Activated T-cell treated with anti-CD3 and anti-CD28 coated beads, Interleukin-2, amount 50 U/mL, for 4 hours (primary cell): ENCODE measurements at regions not wholly inside any gene's neighbourhood (a gene's known extent, or its start where the extent isn't known, plus 50 kb on each side); places are given as distances from the start of the nearest gene placed in this dataset.
A peak's percentile ranks its signal among the peaks of the same experiment; 100 is the strongest.

Experiments
- ATAC-seq, 2 donors: fragments of 200-7000 bp; cut with Tn5 transposase; one replicate each; pipeline ENCODE4 v1.10.0; 2021
- DNase-seq: peaks from one replicate; pipeline ENCODE4 v3.0.0-alpha.2; 2020
- H3K27me3 Mint-ChIP-seq: one replicate; pipeline ENCODE4 v1.8.0; 2021; ENCODE audit warnings: low read depth, mixed read lengths
- H3K36me3 Mint-ChIP-seq: one replicate; pipeline ENCODE4 v1.8.0; 2022; ENCODE audit warnings: mixed read lengths; ENCODE audit not compliant: insufficient read depth
- H3K4me1 Mint-ChIP-seq: one replicate; pipeline ENCODE4 v1.8.0; 2021; ENCODE audit warnings: low read depth, mixed read lengths
- H3K4me3 Mint-ChIP-seq: one replicate; pipeline ENCODE4 v1.8.0; 2021; ENCODE audit warnings: mild to moderate bottlenecking, moderate library complexity, mixed read lengths
- H3K9me3 Mint-ChIP-seq: one replicate; pipeline ENCODE4 v1.8.0; 2021; ENCODE audit warnings: mixed read lengths

DNA sequence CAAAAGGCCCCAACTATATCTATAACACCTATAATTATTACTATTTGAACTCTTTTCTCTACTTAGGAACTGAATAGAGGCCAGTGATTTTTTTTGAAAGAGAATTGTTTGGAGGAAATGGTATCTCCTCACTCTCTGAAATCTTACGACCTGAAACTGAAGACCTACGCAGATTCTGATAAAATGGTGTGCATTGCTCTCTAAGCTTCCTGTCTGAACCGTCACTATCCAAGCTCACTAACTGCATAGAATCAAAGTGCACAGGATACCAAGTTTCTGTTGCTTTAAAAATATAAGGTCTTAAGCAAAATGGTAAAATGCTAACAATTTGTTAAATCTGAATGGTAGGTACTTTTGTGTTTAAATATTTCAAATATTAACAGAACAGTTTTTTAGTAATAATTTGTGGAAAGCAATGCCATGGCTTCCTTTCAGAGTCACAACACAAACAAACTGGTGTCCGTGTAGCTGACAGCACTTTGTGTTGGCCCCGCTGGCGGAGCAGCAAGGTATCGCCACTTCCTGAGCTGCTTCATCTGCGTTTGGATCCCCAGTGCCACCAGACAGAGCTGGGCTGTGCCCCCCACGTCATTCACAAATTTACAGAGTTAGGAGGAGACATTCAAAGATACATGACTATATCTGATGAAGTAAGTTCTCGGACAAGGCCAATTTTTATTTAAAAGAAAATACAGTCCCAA is 313.9 kb downstream of the FBXW7 start:
- ATAC-seq (no peak), DNase-seq (no peak)
- Mint-ChIP-seq H3K36me3 (no peaks in the 10 kb centered on the region), H3K4me1 (peaks cover 18% of the 10 kb centered on the region), H3K9me3 (no peaks in the 10 kb centered on the region), H3K27me3 (no peaks in the 10 kb centered on the region), H3K4me3 (no peak overlapping the region)

DNA sequence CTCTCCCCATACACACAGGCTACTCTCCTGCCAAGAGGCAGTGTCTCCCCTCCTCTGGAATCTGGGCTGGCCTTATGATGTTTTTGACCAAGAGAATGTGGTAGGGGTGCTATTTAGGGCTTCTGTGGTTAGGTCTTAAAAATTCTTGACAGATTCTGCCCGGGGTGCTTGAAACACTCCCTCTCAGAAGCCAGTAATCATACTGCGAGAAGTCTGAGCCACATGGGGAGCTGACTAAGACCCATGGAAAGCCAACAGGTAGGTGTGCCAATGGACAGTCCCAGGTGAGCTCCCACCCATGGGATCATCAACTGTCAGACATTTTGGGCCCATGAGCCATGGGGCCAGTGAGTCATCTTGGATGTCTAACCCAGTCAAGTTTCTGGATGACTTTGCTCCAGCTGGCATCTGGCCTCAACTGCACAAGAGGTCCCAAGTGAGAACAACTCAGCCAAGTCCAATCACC is 315.7 kb downstream of the FBXW7 start:
- H3K27me3 Mint-ChIP-seq = no peaks in the 10 kb centered on the region
- peaks cover 2% of the 10 kb centered on the region for H3K36me3 Mint-ChIP-seq
- H3K4me3 Mint-ChIP-seq = no peak overlapping the region
- peaks cover 18% of the 10 kb centered on the region for H3K4me1 Mint-ChIP-seq
- H3K9me3 Mint-ChIP-seq = peaks cover 7% of the 10 kb centered on the region
- ATAC-seq = peak; percentile 23 to 50
- no peak for DNase-seq

DNA sequence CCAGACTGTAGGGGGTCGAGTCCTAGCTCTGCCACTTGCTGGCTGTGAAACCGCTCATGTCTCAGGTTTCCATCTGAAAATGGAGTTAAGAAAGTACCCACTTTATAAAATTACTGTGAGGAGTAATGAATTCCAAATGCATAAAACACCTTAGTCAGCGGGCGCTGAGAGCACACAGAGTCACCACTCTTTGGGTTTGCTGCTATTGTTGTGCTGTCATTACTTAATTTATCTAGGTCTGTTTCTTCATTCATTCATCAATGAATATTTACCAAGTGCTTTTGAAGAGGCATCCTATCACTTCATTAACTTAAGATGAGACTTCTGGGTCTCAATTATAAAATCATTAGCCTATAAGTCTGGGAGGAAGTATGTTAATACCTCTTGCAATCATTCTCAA is 317.3 kb downstream of the FBXW7 start:
- Mint-ChIP-seq H3K4me1 (peaks cover 18% of the 10 kb centered on the region), H3K4me3 (no peak overlapping the region)

DNA sequence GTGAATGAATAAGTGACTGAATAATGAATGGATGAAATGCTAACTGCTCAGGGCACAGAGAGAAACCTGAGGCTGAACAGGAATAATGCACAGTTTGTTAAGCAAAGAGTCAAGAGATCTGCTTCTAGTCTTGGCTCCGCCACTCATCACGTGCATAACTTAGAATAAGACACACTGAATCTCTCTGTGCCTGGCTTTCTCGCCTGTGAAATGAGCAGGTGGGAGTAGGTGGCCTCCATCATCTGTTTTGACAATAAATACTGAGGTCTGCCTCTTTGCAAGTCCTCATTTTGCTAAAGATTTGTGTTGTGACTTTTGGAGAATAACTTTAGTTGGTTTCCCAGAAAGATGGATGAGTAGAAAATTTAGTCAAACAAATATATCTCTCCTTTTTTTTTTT is 318.0 kb downstream of the FBXW7 start:
- Mint-ChIP-seq H3K36me3 (peaks cover 7% of the 10 kb centered on the region), H3K4me1 (peaks cover 18% of the 10 kb centered on the region), H3K27me3 (no peaks in the 10 kb centered on the region), H3K9me3 (peaks cover 24% of the 10 kb centered on the region), H3K4me3 (no peak overlapping the region)
- DNase-seq (no peak), ATAC-seq (no peak)

More for the DNA sequence above, 317.3 kb downstream of the FBXW7 start:
- no peak for DNase-seq
- Mint-ChIP-seq H3K36me3 (peaks cover 7% of the 10 kb centered on the region), H3K9me3 (peaks cover 21% of the 10 kb centered on the region), H3K27me3 (no peaks in the 10 kb centered on the region)
- no peak for ATAC-seq

DNA sequence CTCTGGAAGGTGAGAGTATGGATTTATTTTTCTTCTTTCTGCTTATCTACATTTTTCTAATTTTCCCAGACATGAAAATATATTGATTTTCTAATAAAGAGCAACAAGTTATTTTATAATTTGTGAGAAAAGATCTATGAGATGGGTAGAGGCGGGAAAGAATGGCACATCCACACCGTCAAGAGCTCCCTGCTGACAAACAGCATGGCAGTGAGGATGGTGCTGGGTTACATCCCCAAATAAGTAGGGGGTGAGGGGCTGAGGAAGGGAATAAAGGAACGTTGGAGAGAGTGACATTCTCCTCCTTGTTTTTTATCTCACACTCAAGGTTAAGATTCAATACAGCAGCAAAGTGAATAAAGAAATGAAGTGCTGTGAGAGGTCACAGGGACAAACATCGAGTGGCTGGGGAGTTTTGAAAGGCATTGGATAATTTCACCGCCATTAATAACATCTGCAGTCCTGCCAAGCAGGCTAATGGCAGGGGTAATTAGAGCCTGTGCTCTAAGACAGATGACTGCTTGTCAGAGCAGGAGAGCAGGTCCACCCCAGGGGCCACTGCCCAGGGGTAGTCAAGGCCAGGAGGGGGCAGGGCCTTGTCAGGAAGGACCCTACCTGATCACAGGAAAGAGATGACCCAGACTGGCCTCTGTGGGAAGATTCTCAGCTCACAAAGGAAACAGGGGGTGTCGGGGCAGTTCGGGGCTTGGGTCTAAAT is 323.8 kb downstream of the FBXW7 start:
- Mint-ChIP-seq H3K4me3 (no peak overlapping the region), H3K27me3 (peaks cover 2% of the 10 kb centered on the region), H3K9me3 (peaks cover 24% of the 10 kb centered on the region), H3K4me1 (no peaks in the 10 kb centered on the region), H3K36me3 (peaks cover 7% of the 10 kb centered on the region)
- no peak for DNase-seq
- no peak for ATAC-seq

DNA sequence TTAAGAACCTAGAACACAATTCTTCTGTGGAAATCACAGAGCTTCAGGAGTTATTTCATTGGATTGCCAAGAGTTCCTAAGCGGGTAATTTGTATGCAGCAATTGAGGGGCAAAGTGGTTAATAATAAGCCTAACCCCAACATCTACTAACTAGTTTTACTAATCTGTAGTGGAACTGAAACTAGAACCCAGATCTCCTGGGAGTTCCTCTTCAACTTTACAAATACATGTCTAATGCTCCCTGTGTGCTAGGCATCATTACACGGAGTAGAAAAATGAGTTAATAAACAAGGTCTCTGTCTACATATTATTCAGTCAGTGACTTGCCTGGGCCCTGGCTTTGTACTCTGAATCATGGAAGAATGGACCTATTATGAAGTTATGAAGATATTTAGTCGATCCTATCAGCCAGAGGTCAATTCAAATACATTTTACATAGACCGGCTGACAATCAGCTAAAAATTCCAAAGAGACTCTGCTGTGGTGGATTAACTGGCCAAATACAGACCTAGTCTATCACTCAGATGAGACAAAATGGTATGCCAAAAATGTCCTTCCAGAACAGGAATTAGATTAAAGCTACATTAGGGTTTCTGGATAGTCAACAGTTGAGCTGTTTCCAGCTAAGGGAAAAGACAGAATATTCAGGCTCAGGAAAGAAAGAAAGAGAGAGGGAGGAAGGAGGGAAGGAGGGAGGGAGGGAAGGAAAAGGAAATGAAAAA is 326.0 kb downstream of the FBXW7 start:
- DNase-seq (no peak), ATAC-seq (no peak)
- Mint-ChIP-seq H3K4me3 (no peak overlapping the region), H3K9me3 (peaks cover 13% of the 10 kb centered on the region), H3K27me3 (peaks cover 6% of the 10 kb centered on the region), H3K4me1 (no peaks in the 10 kb centered on the region), H3K36me3 (peaks cover 3% of the 10 kb centered on the region)

DNA sequence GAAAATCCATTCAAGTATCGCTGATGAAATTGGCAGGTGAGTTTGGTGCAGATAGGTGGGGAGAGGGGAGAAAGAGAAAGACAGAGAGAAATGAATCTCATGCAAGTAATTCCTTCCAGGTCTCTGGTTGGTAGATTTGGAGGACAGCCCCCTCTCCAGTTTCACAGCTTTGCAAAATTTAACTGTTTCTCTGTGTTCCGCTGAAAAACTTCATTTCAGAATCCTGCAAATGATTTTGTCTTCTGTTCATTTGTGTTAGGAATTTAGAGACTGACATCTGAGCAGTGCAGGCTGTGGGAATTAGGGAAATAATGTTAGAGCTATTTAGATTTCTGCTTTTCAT is 328.5 kb downstream of the FBXW7 start:
- Mint-ChIP-seq H3K4me3 (no peak overlapping the region), H3K27me3 (peaks cover 6% of the 10 kb centered on the region), H3K36me3 (no peaks in the 10 kb centered on the region), H3K4me1 (no peaks in the 10 kb centered on the region), H3K9me3 (no peaks in the 10 kb centered on the region)
- ATAC-seq (no peak), DNase-seq (no peak)

DNA sequence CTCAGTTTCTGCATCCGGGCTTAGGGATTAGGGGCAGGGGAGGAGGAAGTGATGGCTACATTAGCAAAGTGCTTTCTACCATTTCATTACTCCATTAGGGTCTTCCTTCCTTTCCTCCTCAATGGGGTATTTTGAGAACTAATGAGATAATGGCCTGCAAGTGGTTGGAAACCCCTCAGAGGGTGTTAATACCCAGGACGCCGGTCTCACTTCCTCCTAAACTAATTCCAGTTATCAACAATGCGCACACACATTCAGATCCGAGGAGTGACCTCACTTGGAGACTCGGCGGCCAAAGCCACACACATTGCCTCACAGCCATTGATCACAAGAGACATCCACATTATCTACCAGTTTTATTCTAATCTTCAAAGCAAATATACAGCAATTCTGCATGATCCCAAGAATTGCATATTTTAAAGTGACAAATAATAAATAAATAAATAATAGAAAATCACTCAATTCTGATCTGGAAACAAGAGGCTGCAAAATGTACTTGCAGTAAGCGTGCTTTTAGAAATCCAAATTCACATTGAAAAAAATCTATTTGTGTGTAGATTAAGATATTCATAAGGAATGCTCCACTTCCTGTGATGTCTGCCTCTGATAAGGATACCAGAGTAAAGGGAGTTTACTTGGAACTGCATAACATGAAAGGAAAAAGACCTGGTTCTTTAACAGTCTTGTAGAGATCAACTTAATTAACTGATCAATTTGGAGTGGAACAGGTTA is 329.1 kb downstream of the FBXW7 start:
- ATAC-seq (no peak), DNase-seq (no peak)
- Mint-ChIP-seq H3K9me3 (no peaks in the 10 kb centered on the region), H3K4me3 (no peak overlapping the region), H3K4me1 (no peaks in the 10 kb centered on the region), H3K27me3 (peaks cover 6% of the 10 kb centered on the region), H3K36me3 (no peaks in the 10 kb centered on the region)

DNA sequence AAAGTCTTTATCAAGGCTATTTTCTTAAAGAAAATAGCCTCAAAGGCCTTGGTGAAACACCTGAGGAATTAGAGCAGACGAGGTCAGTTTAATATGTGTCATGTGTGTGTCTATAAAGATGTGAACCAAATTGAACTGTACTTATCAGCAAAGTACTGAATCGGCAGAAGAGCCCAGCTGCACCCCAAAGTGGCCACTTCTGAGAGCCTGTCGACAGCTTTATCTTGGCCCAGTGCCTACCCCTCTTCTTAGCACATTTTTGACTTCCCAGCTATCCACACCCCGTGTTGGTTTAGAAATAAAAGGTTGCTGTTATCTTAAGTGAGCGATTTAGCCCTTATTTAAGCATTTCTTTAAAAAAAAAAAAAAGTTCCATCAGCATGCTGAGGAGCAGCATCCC is 329.7 kb downstream of the FBXW7 start:
- Mint-ChIP-seq H3K9me3 (no peaks in the 10 kb centered on the region), H3K36me3 (no peaks in the 10 kb centered on the region)

DNA sequence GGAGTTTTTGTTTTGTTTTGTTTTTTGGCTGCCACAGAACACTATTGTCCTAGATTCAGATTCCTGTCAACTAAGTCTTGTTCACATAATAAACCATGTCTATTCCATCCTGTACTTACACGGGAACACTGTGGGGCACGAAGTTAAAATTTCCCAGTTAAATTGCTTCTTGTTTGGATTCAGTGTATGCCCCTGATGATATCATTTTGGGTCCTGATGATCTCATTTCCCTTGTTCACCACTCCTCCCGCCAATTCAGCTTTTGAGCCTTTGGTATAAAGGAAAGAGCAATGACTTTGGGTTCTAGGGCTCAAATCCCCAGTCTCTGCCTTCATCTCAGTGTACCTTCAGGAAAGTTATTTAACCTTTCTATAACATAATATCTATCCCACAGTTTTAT is 333.5 kb downstream of the FBXW7 start:
- Mint-ChIP-seq H3K36me3 (no peaks in the 10 kb centered on the region), H3K27me3 (peaks cover 3% of the 10 kb centered on the region), H3K4me1 (no peaks in the 10 kb centered on the region), H3K4me3 (no peak overlapping the region), H3K9me3 (no peaks in the 10 kb centered on the region)
- DNase-seq = no peak
- ATAC-seq = no peak

More for the DNA sequence above, 329.7 kb downstream of the FBXW7 start:
- ATAC-seq (no peak), DNase-seq (no peak)
- no peaks in the 10 kb centered on the region for H3K4me1 Mint-ChIP-seq
- no peak overlapping the region for H3K4me3 Mint-ChIP-seq
- peaks cover 6% of the 10 kb centered on the region for H3K27me3 Mint-ChIP-seq

DNA sequence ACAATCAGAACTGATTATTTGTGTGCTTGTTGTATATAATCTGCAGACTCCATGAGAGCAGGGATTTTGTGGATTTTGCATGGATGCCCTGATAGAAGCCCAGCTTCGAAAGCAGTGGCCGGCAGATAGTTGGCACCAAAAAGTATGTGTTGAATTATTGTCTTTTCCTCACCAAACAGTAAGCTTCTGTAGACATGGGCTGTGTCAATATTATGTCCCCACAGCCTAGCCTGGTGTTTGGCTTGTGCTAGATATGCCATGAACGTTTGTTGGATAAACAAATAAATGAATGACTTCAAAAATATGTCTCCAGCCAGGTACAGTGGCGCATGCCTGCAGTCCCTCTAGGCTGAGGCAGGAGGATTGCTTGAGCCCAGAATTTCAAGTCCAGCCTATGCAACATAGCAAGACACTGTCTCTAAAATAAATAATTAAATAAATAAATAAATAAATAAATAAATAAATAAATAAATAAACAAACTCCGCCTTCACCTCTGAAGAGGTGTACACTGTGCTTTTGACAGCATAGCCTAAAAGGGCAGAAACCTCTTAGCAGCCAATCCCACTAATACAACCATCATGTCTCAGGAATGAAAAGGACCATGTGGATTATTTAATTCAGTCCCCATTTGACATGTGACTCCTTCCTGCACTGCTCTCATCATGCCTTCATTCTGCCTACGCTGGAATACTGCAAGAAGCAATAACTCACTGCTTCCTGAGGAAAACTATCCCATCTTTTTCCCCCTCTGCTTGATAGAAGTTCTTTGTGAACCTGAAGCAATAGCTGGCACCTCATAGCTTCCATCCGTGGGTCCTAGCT is 335.2 kb downstream of the FBXW7 start:
- DNase-seq (no peak), ATAC-seq (no peak)
- Mint-ChIP-seq H3K36me3 (no peaks in the 10 kb centered on the region), H3K9me3 (no peaks in the 10 kb centered on the region), H3K4me1 (no peaks in the 10 kb centered on the region), H3K4me3 (no peak overlapping the region), H3K27me3 (no peaks in the 10 kb centered on the region)

DNA sequence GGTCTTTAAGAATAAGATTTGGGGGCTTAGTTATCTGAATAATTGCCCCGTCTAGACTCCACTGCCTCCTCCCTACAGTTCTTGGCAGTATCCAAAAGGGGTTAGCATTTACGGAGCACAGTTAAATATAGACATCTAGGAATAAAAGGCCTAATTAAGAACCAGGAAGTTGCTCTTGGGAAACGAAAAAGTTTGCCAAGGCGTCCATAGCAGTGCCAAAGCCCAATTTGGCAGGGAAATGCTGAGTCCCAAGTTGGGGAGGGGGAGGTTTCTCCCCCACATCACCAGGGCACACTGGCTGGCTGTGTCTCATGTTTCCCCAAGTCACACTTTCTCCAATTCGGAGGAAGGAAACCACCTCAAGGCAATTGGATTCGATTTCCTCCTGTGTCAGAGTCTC is 338.7 kb downstream of the FBXW7 start:
- H3K9me3 Mint-ChIP-seq = no peaks in the 10 kb centered on the region
- no peaks in the 10 kb centered on the region for H3K27me3 Mint-ChIP-seq
- H3K36me3 Mint-ChIP-seq = no peaks in the 10 kb centered on the region
- H3K4me3 Mint-ChIP-seq = no peak overlapping the region
- ATAC-seq (no peak), DNase-seq (no peak)
- H3K4me1 Mint-ChIP-seq = no peaks in the 10 kb centered on the region

DNA sequence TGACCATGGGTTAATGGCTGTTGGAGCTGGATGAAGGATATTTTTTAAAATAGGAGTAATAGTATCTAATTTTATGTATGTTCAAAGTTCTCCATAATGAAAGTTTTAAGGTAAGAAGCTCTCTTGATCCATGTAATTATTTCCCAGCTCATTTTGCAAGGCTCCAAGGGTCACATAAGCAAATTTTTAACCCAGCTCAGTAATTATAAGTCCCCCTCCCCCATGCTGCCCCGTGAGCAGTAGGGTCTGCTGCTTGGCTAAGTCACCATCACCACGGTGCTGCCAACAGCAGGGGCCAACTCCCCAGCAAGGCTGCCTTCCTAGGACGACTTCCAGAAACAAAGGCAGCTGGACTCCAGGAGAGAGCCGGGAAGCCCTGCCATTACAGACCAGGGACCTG is 340.0 kb downstream of the FBXW7 start:
- no peak for DNase-seq
- no peak for ATAC-seq
- no peaks in the 10 kb centered on the region for H3K4me1 Mint-ChIP-seq
- H3K9me3 Mint-ChIP-seq = no peaks in the 10 kb centered on the region
- no peak overlapping the region for H3K4me3 Mint-ChIP-seq
- H3K36me3 Mint-ChIP-seq = no peaks in the 10 kb centered on the region
- no peaks in the 10 kb centered on the region for H3K27me3 Mint-ChIP-seq

DNA sequence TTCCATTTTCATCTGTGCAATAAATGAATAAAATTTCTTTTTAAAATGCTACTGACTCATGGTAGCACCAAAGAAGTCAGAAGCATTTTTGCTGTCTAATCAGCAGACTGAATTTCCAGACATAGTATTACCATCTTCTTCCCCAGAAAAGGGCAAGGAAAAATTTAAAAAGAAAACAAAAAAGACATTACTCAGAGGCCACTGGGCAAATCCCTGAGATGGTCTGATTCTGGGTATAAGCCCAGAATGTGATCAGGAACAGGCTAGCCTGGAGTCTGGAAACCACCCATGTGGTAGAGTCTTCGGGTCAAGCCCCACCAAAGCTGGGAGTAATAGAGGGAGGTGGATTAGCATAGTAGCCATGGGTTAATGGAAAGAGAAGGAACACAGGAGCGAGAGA is 342.8 kb downstream of the FBXW7 start:
- ATAC-seq (no peak), DNase-seq (no peak)
- Mint-ChIP-seq H3K4me3 (no peak overlapping the region), H3K27me3 (no peaks in the 10 kb centered on the region), H3K9me3 (no peaks in the 10 kb centered on the region), H3K4me1 (peaks cover 8% of the 10 kb centered on the region), H3K36me3 (no peaks in the 10 kb centered on the region)
